Hypothalamus (tissue), 51 donors: ENCODE measurements at regions not wholly inside any gene's neighbourhood (a gene's known extent, or its start where the extent isn't known, plus 50 kb on each side); places are given as distances from the start of the nearest gene placed in this dataset.
A peak's percentile ranks its signal among the peaks of the same experiment; 100 is the strongest.
"Not testable (repeated sequence)": the region's sequence is repeated elsewhere in the genome, so short reads cannot be mapped to it uniquely, and the experiment has no call there.

ENCODE experiments used
- DNase-seq, 51 donors: peaks; one replicate each; lab custom pipeline; 2025; lab: John Stamatoyannopoulos, UW

GRCh38 chr14:106380740-106381139 is 854.4 kb downstream of the TMEM121 start:
- DNase-seq: no peak

GRCh38 chr14:106389186-106389585 is 862.8 kb downstream of the TMEM121 start:
- not testable (repeated sequence) for DNase-seq

- no peak for DNase-seq
Observed at GRCh38 chr14:106390401-106390800, 864.0 kb downstream of the TMEM121 start.

GRCh38 chr14:106390947-106391346 is 864.6 kb downstream of the TMEM121 start:
- DNase-seq: no peak

GRCh38 chr14:106393742-106394141 is 867.4 kb downstream of the TMEM121 start:
- DNase-seq: no peak

- no peak for DNase-seq
Observed at GRCh38 chr14:106395456-106396050, 869.2 kb downstream of the TMEM121 start.

GRCh38 chr14:106396999-106397398 is 870.6 kb downstream of the TMEM121 start:
- DNase-seq: no peak

- not testable (repeated sequence) for DNase-seq
Observed at GRCh38 chr14:106398931-106399331, 872.5 kb downstream of the TMEM121 start.

GRCh38 chr14:106401316-106401715 is 874.9 kb downstream of the TMEM121 start:
- DNase-seq: not testable (repeated sequence)

GRCh38 chr14:106410229-106410628 is 883.8 kb downstream of the TMEM121 start:
- not testable (repeated sequence) for DNase-seq

GRCh38 chr14:106414464-106414863 is 888.1 kb downstream of the TMEM121 start:
- DNase-seq: no peak

- peak in 1 of 51 donors; percentile 19 for DNase-seq
Observed at GRCh38 chr14:106417224-106418049, 891.1 kb downstream of the TMEM121 start.

GRCh38 chr14:106419376-106419965 is 893.1 kb downstream of the TMEM121 start:
- DNase-seq: no peak

GRCh38 chr14:106421431-106422033 is 895.1 kb downstream of the TMEM121 start:
- not testable (repeated sequence) for DNase-seq

- no peak for DNase-seq
Observed at GRCh38 chr14:106422066-106422465, 895.7 kb downstream of the TMEM121 start.

GRCh38 chr14:106425150-106425549 is 898.8 kb downstream of the TMEM121 start:
- not testable (repeated sequence) for DNase-seq

- DNase-seq: peak in 5 of 51 donors; percentile 2 to 18 (median 14)
Observed at GRCh38 chr14:106436310-106436905, 910.0 kb downstream of the TMEM121 start.

- no peak for DNase-seq
Observed at GRCh38 chr14:106442857-106443256, 916.5 kb downstream of the TMEM121 start.

GRCh38 chr14:106455026-106455425 is 928.6 kb downstream of the TMEM121 start:
- DNase-seq: no peak

- DNase-seq: no peak
Observed at GRCh38 chr14:106459971-106460730, 933.8 kb downstream of the TMEM121 start.
